ENCODE measurements at regions not wholly inside any gene's neighbourhood (a gene's known extent, or its start where the extent isn't known, plus 50 kb on each side); places are given as distances from the start of the nearest gene placed in this dataset.

GRCh38 chrX:43581167-43581566, 74.9 kb upstream of the MAOA start (continued):
- TF ChIP-seq ZBTB20 (tag by site-specific recombination; IDR thresholded peaks at IDR 0.05) (no peak), ZNF792 (tag by site-specific recombination; IDR thresholded peaks at IDR 0.05) (no peak), ZNF24 (tag by site-specific recombination; IDR thresholded peaks at IDR 0.05) (no peak), KLF16 (tag by site-specific recombination; IDR thresholded peaks at IDR 0.05) (no peak), ZNF473 (tag by site-specific recombination; IDR thresholded peaks at IDR 0.05) (no peak), ZNF843 (tag by site-specific recombination; IDR thresholded peaks at IDR 0.05) (no peak)

GRCh38 chrX:43581888-43582539, 74.1 kb upstream of the MAOA start:
- POLR2A ChIA-PET = no interaction called here
- TF ChIP-seq ZNF701 (tag by site-specific recombination; IDR thresholded peaks at IDR 0.05) = no peak
- TF ChIP-seq OSR2 (tag by site-specific recombination; IDR thresholded peaks at IDR 0.05) = no peak
- TF ChIP-seq WT1 (tag by site-specific recombination; IDR thresholded peaks at IDR 0.05) = no peak
- TF ChIP-seq ZNF677 (tag by site-specific recombination; IDR thresholded peaks at IDR 0.05) = no peak
- no peak for TF ChIP-seq GLIS2 (tag by site-specific recombination; IDR thresholded peaks at IDR 0.05)
- TF ChIP-seq ZNF138 (tag by site-specific recombination; IDR thresholded peaks at IDR 0.05; ENCODE audit: borderline replicate concordance) = no peak
- no peak for TF ChIP-seq ZNF23 (tag by site-specific recombination; IDR thresholded peaks at IDR 0.05; ENCODE audit: borderline replicate concordance)
- no peak for TF ChIP-seq SETDB1 (IDR thresholded peaks at IDR 0.05; ENCODE audit: insufficient read length, low read length)
- TF ChIP-seq, protein P1, sequence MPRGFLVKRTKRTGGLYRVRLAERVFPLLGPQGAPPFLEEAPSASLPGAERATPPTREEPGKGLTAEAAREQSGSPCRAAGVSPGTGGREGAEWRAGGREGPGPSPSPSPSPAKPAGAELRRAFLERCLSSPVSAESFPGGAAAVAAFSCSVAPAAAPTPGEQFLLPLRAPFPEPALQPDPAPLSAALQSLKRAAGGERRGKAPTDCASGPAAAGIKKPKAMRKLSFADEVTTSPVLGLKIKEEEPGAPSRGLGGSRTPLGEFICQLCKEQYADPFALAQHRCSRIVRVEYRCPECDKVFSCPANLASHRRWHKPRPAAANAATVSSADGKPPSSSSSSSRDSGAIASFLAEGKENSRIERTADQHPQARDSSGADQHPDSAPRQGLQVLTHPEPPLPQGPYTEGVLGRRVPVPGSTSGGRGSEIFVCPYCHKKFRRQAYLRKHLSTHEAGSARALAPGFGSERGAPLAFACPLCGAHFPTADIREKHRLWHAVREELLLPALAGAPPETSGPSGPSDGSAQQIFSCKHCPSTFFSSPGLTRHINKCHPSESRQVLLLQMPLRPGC (tag by site-specific recombination; IDR thresholded peaks at IDR 0.05) = no peak
- no peak for TF ChIP-seq ZSCAN4 (tag by site-specific recombination; IDR thresholded peaks at IDR 0.05)
- TF ChIP-seq ZNF513 (tag by site-specific recombination; IDR thresholded peaks at IDR 0.05) = no peak
- TF ChIP-seq PRDM1 (tag by site-specific recombination; IDR thresholded peaks at IDR 0.05) = no peak
- TF ChIP-seq ZNF623 (tag by site-specific recombination; IDR thresholded peaks at IDR 0.05) = no peak
- no peak for TF ChIP-seq ZBTB21 (tag by site-specific recombination; IDR thresholded peaks at IDR 0.05)
- no peak for TF ChIP-seq ZNF202 (tag by site-specific recombination; IDR thresholded peaks at IDR 0.05; ENCODE audit: borderline replicate concordance)
- TF ChIP-seq SCRT2 (tag by site-specific recombination; IDR thresholded peaks at IDR 0.05) = no peak
- TF ChIP-seq ZNF280D (tag by site-specific recombination; IDR thresholded peaks at IDR 0.05) = no peak
- TF ChIP-seq ZFHX2 (tag by site-specific recombination; conservative IDR thresholded peaks at IDR 0.05) = no peak
- TF ChIP-seq, protein P2, sequence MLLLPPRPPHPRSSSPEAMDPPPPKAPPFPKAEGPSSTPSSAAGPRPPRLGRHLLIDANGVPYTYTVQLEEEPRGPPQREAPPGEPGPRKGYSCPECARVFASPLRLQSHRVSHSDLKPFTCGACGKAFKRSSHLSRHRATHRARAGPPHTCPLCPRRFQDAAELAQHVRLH (tag by site-specific recombination; IDR thresholded peaks at IDR 0.05) = no peak
- TF ChIP-seq PATZ1 (tag by site-specific recombination; IDR thresholded peaks at IDR 0.05) = no peak
- Histone ChIP-seq H3K9me3 (ENCODE audit: control insufficient read depth, insufficient read depth, low read depth, low read length) (no peaks in the 10 kb centered on the region), H3K4me1 (ENCODE audit: control insufficient read depth, insufficient read depth, low read length) (no peaks in the 10 kb centered on the region), H3K27ac (ENCODE audit: extremely low read depth, low read depth, low read length) (no peak overlapping the region), H3K4me3 (ENCODE audit: low read depth, low read length) (no peak overlapping the region), H3K36me3 (ENCODE audit: control insufficient read depth in 2 of 2, insufficient read depth in 1 of 2, low read length in 2 of 2) (no peaks in the 10 kb centered on the region)
- CTCF ChIA-PET = no interaction called here
